ENCODE measurements at regions not wholly inside any gene's neighbourhood (a gene's known extent, or its start where the extent isn't known, plus 50 kb on each side); places are given as distances from the start of the nearest gene placed in this dataset.
A peak's percentile ranks its signal among the peaks of the same experiment; 100 is the strongest.

DNA sequence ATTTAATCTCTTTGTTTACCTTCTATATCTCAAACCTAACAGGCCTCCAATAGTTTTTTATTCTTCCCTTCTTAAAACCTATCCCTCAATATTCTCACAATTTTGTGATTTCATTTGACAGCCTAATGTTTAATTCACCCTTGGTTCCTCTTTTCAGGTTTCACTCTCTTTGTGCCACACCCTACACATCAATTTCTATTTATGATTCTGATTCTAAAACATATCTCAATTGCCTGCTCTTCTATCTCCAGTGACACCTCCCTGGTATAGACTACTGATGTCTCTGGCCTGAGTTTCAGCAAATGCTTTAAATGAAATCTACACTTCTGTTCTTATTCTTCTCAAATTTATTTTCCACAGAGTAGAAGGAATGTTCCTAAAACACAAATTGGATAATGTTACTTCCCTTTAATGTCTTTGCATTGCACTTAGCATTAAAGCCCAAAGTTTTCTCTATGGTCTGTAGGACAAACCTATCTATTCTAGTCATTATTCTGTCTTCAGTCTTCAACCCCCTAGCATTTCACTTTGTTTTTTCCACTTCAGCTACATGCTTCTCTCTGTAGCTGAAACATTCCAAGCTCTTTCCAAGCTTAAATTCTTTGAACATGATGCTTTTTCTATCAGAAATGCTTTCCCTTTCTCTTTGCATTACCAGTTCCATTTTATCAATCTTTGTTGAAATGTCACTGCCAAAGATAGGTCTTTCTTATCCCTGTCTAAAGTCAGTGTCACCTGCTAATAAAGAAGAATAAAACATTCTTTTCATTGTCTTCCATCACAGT is 622.0 kb downstream of the CENPC start:
- no peak for DNase-seq

DNA sequence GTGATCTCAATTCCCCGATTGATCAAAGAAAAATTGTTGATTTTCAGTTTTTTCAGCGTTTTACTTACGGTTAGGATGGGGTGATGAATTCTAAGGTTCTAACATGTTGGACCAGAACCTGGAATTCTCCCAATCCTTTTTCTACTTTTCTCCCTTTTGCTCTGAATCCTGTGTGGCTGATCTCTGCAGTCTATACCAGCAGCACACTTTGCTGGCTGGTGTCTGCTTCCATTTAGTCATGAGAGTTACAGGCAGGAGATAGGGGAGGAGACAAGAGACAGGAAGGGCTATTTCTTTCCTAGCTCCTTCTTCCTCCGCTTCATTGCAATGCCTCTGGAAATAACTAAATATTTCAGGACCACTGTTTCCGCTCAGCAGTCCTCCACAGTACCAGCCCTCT is 623.9 kb downstream of the CENPC start:
- no peak for DNase-seq

DNA sequence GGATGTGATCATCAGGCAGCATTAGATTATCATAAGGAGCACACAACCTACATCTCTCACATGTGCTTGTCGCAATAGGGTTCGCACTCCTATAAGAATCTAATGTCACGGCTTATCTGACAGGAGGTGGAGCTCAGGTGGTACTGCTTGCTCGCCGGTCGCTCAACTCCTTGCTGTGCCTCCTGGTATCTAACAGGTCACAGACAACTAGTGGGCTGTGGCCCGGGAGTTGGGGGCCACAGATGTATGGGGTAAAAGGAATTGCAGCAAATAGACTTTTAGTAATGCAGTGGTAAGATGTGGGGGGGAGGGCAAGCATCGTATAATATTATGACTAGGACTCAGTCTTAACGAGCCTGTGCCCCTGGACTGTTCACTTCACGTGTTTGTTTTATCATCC is 624.8 kb downstream of the CENPC start:
- DNase-seq, result no peak

DNA sequence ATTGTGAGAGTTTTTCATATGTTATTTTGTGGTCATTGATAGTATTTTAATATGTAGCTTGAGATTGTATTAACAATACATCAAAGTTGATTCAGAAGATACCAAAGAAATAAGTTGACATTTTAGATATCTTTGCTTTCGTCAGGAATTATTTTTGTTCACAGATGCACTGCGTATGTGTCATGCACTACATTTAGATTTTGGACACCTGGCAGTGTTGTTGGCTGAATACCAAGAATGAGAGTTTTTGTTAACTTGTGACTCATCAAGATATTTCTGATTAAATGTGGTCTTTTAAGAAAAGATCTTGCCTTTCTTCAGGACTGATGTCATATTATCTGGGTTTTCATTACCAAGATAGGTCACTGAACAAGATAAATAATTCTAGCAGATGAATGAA is 633.4 kb downstream of the CENPC start:
- no peak for DNase-seq

DNA sequence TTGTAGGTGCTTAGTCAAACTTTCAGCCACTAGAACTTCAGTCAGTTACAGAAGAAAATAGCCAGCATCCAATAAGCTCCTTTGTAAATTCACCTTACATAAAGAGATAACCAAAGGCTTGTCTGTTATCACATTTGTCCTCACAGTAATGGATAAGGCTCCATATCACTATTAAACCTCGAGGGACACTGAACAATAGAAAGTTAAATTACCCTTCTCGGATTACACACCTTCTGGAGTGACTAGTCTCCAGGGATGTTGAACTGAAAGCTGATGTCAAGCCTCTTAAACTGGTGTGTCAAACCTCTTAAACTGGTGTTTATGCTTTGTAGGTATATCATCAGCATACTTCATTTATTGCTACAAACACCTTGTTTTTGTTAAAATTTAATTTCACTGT is 639.0 kb downstream of the CENPC start:
- no peak for DNase-seq

DNA sequence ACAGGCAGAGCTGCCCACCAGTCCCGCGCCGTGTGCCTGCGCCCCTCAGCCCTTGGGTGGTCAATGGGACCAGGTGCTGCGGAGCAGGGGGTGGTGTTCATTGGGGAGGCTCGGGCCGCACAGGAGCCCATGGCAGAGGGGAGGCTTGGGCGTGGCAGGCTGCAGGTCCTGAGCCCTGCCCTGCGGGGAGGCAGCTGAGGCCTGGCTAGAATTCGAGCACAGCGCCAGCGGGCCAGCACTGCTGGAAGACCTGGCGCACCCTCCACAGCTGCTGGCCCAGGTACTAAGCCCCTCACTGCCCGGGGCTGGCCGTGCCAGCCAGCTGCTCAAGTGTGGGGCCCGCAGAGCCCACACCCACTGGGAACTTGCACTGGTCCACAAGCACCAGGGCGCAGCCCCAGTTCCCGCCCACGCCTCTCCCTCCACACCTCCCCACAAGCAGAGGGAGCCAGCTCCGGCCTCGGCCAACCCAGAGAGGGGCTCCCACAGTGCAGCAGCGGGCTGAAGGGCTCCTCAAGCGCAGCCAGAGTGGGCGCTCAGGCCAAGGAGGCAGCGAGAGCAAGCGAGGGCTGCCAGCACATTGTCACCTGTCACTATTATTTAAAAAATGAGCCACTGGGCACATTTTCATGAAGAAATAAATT is 645.8 kb downstream of the CENPC start:
- DNase-seq, result no peak

DNA sequence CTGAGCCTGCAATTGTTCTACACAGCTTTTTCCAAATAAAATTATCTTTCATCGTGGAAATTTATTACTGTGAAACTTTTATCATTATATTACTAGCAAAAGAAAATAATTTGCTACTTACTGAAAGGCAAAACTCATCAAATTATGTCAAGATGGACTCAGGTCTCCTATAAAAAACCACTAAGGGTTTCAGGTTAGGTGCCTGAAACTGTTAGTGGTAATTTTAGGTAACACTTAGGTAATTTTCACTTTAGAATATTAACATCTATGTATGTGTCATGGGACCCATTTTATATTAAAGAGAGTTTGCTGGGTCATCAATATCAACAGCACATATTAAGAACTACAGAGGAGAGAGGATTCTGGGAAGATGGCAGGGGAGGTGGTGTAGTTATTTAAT is 651.5 kb downstream of the CENPC start:
- DNase-seq, result no peak

- DNase-seq, result no peak
These were observed 658.2 kb downstream of the CENPC start for GRCh38 chr4:66887061-66887460.

GRCh38 chr4:66885501-66886165 is 659.7 kb downstream of the CENPC start:
- no peak for DNase-seq

DNA sequence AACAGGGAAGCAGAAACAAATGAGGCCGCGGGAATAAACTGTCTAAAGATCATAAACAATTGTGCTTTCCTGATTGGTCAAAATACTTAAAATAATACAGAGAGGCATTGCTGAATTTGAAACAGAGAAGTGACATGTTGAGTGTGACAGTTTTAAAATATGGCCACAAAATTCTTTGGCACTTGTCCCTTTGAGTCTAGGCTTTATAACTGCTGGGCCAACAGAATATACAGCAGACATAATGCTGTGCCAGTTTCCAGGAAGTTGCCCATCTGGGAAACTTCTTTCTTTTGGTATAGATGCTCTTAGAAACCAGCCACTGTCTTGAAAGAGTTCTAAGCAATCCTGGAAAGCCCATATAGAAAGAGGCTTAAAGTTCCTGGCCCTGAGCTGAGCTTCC is 668.4 kb downstream of the CENPC start:
- no peak for DNase-seq

DNA sequence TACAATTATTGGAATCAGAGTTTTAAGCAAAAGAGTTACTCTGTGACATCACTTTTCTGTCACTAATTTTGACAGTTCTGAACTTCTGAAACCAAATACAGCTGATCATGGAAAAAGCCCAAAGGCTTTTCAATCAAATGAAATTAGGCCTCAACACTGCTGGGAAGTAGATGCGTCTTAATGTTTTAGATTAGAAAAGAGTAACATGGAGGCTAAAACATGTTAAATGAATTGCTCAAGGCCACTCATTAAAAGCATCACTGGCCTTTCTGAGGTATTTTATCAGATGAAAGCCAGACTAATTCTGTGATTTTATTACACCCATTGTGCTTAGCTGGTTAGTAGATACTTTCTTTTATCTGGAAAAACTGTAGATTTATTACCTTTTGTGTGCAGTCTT is 672.6 kb downstream of the CENPC start:
- no peak for DNase-seq

- no peak for DNase-seq
These were observed 681.8 kb downstream of the CENPC start for GRCh38 chr4:66863481-66863880.

- DNase-seq, result no peak
These were observed 689.3 kb downstream of the CENPC start for GRCh38 chr4:66855956-66856355.

- no peak for DNase-seq
These were observed 691.5 kb downstream of the CENPC start for GRCh38 chr4:66853845-66854244.

DNA sequence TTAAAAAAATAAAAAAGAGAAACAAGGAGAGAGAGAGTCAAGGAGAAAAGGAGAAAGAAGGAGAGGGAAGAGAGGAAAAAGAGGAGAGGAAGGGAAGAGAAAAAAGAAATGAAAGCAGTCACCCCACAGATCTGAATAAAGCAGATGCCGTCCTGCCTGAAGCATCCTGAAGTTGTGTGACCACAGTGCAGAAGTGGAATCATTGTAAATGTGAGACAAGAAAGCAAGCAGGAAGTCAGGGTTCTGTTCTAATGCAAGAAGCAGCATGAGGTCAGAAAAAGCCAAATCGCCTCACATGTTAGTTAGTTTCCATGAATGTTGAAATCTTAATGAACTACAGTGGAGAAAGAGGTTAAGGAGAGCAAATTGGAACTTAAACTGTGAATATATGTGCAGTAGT is 692.5 kb downstream of the CENPC start:
- peak; percentile 15 for DNase-seq

DNA sequence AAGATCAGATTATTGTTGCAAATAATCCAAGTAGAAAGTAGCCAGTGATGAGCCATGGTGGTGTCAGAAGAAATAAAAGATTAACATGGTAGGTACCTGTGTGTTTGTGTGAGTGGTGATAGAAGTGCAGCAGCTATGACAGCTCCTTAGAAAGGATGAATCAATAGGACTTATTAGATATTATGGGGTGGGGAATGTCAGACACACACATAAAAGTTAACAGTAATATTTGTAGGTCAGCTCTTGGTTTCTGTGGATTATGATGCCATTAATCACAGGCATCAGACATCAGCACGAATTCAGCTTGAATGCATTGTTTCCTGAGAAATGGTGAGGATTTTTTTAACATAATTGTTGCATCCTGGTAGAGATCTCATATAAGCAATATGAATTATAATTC is 695.7 kb downstream of the CENPC start:
- DNase-seq, result no peak

- DNase-seq, result no peak
These were observed 702.6 kb downstream of the CENPC start for GRCh38 chr4:66842724-66843088.

DNA sequence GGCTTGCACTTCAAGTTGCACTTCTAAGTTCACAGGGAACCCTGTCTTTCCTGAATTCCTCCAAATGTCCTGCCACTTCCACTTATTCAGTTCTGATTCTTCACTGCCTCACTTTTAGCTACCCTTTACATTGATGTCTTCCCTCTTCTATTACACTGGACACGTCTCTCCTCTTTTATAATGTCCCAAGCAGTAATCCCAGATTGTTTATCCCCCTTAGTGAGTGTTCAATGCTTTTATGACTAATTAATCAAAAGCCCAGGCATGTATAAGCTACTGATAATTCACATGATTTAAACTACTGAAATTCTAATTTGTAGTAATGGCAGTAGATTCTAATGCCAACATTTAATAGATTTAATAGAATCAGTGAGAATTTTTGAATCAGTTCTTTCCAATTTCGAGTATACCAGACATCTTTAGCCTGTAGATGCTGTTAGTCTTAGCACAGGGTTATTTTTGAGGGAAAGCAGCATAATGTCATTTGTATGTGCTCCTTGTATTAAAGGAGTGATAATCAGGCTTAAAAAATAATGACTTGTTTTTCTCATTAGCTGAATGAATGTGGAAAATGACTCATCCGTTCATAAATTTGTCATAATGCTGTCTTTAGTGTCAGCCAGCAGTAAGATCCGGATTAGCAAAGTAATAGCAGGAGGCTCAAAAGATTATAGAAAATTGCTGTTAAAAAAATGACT is 703.1 kb downstream of the CENPC start:
- no peak for DNase-seq

DNA sequence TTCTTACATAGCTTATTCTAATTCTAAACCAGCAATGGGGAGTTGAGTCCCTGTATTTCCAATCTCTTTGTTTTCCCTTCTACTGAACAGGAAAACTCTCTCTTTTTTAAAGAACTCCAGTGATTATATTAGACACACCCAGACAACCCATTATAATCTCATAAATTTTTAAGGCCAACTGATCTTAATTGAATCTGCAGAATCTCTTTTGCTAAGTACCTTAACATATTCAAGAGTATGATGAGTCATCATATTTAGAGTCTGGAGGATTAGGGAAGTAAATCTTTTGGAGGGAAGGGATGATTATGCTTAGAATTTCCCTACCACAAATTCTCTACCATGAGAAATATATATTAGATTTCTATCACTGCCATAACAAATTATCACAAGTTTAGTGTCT is 705.1 kb downstream of the CENPC start:
- DNase-seq, result peak; percentile 5

DNA sequence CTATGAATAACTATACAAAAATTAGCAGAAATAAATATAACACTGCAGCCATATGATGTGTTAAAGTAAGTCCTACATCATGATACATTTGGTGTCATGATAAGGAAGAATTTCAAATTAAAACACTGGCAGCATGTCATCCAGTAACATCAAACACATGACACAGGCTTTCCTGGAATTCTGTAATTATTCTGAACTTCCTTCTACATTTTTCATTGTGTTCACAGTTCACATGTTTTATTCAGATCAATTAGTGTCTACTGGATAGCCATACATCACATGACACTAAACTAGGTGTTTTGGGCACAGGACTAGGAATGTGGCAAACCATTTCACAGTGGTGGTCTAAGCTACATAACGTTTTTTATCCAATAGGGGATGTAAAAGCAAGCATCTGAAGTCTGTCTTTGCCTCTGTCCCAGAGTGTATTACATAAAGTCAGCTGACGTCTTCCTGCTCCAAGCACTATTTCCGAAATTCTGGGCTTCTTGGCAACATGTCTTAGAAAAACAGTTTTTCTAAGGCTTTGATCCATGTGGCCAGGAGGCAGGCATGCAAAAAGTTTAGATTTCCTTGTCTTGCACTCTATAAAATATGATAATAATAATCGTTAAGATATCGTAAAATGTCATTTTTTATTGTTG is 707.9 kb downstream of the CENPC start:
- no peak for DNase-seq

GRCh38 chr4:66829310-66829709 is 716.0 kb downstream of the CENPC start:
- no peak for DNase-seq

DNA sequence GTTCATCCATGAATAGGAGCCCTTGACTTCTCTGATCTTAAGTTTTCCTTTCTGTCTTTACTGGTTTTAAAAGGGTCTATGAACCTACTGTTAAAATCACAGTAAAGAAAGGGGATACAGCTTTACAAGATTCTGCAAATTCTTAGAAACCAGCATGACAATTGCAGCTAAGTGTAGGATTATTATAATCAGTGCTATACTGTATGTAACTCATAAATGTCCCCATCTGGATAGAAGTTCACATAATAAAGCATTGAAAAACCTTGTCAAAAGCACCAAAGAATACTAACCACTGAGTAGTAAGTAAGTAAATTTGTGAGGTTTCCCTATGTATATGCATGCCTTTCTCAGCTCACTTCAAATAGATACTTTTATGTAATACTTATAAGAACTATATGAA is 724.6 kb downstream of the CENPC start:
- DNase-seq, result no peak

DNA sequence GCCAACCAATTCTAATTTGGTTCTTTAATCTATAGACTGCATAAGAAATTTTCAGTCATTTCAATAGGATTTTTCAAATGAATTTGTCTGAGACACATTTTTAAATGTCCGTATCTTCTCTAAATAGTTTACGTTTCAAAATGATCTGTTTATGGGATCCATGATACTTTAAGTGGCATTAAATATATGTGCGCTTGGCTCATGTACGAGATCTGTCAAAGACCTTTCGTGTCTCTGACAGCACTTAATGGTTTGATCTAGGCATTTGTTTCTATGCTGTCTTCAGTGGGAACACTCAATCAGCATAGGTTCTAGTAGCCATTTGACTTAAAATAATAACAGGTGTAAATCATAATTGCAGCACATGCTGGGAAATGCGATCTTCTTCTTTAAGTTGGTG is 731.0 kb downstream of the CENPC start:
- no peak for DNase-seq

All from OCI-M1 (cell line).